ENCODE measurements at regions not wholly inside any gene's neighbourhood (a gene's known extent, or its start where the extent isn't known, plus 50 kb on each side); places are given as distances from the start of the nearest gene placed in this dataset.
A peak's percentile ranks its signal among the peaks of the same experiment; 100 is the strongest.

DNA sequence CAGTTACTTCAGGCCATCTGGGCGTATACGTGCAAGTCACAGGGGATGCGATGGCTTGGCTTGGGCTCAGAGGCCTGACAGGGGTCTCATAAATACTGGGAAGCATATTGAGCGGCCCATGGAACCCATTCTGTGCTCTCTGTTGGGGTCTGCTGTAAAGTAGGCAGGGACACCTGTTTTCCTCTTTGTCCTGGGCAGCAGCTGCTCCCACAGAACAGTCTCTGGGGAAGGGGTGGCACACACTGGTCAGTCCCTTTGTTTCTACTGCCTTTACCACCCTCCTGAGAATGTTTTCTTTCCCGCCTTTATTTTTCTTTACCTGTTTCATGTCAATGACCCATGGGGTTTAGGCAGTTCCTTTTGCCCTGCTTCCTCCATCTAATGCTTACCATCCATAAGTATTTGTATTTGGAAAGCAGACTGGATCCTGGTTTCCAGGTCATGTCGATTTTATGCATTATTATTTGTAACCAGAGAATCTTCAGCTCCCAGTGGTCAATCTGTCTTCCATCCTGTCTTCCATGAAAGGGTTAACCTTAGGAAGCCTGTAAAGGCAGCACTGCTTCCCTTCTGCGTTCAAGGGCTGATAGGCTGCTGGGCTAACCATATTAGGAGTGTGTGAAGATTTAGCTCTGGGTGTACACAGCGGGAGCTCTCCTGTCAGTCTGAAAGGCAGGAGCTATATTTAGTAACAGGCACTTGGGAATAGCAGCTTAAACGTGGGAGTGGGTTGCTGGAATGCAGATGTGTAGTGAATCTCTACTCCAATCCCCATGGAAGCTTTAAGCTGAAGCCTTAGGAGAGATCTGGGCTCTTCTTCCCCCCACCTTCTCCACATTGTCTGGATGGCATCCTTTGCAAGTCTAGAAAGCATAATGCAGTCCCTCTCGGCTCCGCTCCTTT, 124.0 kb downstream of the DYRK2 start (continued):
- TF ChIP-seq SUZ12 (IDR thresholded peaks at IDR 0.05; ENCODE audit: low read length) (no peak), GABPA (IDR thresholded peaks at IDR 0.05; ENCODE audit: borderline replicate concordance, insufficient read depth, low read length) (no peak), RAD21 (IDR thresholded peaks at IDR 0.05 in 1 of 2, conservative IDR thresholded peaks at IDR 0.05 in 1 of 2; ENCODE audit: low read depth in 2 of 2, low read length in 2 of 2) (peak in 1 of 2 experiments; percentile 21; a peak in 1 of 4 replicates), ATF3 (IDR thresholded peaks at IDR 0.05; ENCODE audit: insufficient read depth, low read depth, low read length) (no peak), MAX (IDR thresholded peaks at IDR 0.05) (peak; percentile 56; the same call in 1 of the 2 replicates), BCL11A (IDR thresholded peaks at IDR 0.05; ENCODE audit: low read depth in 2 of 2, low read length in 2 of 2) (no peak), SIRT6 (IDR thresholded peaks at IDR 0.05; ENCODE audit: low read length) (no peak), NANOG (IDR thresholded peaks at IDR 0.05; ENCODE audit: insufficient read depth, low read depth, low read length, poor library complexity, severe bottlenecking) (peak; percentile 50), CREB1 (IDR thresholded peaks at IDR 0.05) (no peak)

Measured in H1 (cell line).